ENCODE measurements at regions not wholly inside any gene's neighbourhood (a gene's known extent, or its start where the extent isn't known, plus 50 kb on each side); places are given as distances from the start of the nearest gene placed in this dataset.
"Not testable (repeated sequence)": the region's sequence is repeated elsewhere in the genome, so short reads cannot be mapped to it uniquely, and the experiment has no call there.

DNA sequence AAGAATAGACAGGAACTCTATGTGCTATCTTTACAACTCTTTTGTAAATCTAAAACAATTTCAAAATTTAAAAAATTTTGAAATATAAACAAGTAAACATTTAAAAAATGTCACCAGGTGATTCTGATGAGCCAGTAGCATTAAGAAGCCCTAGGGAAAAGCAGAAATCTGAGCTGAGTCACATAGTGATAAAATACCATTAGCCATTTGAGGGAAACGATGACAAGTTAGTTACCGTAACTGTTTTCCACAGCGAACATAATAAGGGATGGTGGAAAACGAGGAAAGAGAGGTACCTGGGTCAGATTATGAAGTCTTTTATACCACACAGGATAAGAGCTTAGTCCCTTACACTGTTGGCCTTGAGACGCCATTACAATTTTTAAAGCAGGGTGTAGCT, 55.5 kb downstream of the PRR15 start:
- DNase-seq = no peak

DNA sequence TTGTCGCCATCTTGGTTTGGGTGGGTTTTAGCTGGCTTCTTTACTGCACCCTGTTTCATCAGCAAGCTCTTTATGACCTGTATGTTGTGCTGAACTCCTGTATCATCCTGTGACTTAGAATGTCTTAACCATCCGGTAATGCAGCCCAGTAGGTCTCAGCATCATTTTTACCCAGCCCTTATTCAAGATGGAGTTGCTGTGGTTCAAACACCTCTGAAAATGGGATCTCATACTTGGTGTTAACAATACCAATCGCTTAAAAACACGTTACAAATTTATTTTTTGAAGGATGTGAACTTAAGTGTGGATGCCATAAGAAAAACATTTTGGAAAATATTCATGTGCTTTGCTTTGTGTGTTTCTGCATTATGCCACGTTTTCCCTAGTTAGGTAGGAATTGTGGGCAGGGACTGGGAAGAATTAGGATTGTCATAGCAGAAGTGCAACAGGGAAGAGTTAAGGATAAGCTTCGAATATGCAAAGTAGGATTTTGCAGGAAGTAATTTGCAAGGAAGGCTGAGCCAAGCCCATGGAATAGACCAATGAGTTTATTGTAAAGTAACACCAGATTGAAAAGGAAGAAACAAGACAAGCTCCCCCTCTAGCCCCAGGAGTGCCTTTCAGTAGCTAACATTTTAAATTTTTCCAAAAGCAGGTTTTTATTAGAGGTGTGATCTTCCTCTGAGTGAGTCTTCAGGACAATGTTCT, 56.4 kb downstream of the PRR15 start:
- DNase-seq = no peak

GRCh38 chr7:29620556-29620930, 56.9 kb downstream of the PRR15 start:
- no peak for DNase-seq

- DNase-seq = no peak
These were observed 59.0 kb downstream of the PRR15 start for GRCh38 chr7:29622335-29623265.

DNA sequence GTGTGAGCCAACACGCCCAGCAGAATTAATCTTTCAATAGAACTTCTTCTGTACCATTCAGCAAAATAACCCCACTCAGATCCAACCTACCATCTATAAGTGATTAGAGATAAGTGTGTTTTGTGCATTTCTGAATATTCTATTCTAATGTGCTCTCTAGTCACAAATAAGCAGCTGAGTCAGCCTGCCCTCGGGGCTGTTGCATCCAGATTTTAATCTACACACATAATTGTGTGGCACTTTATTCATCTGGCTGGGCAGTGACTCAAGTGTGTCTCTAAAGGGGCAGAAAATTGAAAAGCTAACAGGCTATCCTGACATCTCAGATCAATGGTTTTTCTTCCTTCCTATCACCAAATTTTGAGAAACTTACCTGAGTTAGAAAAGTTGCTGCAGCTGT, 60.3 kb downstream of the PRR15 start:
- DNase-seq = no peak

- DNase-seq = no peak
These were observed 63.1 kb downstream of the PRR15 start for GRCh38 chr7:29626730-29627129.

DNA sequence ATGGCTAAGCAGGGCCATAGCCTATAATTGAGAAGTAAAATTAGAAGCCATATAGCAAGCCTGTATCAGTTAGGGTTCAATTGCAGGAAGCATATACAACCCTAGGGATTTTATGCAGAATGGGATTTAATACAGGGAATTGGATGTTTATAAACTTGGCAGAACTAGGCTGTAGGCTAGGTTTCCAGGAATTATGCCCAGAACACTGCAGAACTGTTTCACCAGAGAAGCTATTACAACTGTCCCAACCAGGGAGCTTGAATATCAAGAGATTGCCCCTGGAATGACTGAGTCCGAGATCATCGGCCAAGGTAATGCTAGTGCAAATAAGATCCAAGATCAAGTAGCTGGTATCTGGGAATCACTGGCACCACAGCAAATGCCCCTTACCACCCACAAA, 64.0 kb downstream of the PRR15 start:
- no peak for DNase-seq

- DNase-seq = no peak
These were observed 65.9 kb downstream of the PRR15 start for GRCh38 chr7:29629507-29629906.

GRCh38 chr7:29635067-29636008, 71.7 kb downstream of the PRR15 start:
- peak; percentile 11 for DNase-seq

DNA sequence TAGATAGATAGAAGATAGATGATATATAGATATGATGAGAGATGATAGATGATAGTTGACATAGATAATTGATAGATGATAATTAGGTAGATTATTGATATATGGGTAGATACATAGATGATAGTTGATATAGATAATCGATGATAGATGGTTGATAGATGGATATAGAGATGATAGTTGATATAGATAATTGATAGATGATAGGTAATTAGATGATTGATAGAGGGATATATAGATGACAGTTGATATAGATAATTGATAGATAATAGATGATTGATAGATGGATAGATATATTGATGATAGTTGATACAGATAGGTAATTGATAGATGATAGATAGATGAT, 72.3 kb downstream of the PRR15 start:
- DNase-seq = no peak

GRCh38 chr7:29637374-29637773, 73.7 kb downstream of the PRR15 start:
- no peak for DNase-seq

DNA sequence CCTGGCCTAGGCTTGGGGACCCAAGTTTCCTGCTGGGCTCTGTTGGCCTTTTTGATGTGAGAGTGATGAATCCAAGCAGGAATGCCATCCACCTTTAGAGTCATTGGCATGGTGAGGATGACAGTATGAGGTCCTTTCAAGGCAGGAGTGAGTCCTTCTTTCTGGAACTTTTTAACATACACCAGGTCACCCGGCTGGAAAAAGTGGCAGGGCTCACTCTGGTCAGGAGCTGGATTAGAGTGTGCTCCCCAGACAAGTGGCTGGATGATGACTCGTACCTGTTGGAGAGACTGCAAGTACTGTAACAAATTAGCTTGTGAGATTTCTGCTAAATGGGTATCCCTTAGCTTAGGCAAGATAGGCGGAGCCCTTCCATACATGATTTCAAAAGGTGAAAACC, 75.2 kb downstream of the PRR15 start:
- not testable (repeated sequence) for DNase-seq

DNA sequence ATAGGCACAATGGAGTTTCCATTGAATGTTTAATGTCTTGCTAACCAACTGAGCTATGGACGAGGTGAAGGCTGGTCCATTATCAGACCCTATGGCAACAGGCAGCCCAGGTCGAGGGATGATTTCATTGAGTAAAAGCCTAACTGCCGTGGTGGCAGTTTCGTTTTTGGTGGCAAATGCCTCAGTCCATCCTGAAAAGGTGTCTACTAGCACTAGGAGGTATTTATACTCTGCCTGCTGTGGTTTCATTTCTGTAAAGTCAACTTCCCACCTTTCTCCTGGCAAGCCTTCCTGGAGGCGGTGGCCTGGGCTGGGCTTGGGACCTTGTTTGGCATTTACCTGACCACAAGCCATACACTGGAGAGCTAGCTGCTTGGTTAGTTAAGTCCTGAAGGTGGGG, 75.8 kb downstream of the PRR15 start:
- DNase-seq = no peak

DNA sequence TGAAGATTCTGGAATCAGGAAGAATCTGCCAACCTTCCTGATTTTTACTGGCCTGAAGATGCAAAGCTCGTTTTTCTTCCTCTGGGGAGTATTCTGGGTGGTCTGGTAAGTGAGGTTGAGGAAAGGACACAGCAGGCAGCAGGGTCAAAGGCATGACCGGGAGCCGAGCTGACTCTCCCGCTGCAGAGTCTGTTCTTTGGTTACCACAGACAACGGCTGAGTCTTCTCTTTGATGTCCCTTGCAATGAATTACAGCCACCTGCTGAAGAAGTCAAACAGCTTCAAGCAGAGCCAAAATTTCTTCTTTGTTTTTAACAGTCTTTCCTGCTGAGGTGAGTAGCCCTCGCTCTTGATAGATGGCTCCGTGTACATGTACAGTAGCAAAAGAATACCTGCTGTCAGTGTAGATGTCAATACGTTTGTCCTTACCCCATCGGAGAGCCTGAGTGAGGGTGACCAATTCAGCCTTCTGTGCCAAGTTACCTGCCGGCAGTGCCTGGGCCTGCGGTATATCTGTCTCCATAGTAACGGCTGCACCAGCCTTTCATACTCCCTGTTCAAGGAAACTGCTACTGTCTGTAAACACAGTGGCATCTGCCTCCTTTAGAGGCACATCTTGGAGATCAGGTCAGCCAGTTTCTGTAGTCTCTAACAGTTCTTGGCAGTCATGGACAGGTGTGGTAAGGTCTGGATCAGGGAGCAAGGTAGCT, 76.4 kb downstream of the PRR15 start:
- DNase-seq = no peak

DNA sequence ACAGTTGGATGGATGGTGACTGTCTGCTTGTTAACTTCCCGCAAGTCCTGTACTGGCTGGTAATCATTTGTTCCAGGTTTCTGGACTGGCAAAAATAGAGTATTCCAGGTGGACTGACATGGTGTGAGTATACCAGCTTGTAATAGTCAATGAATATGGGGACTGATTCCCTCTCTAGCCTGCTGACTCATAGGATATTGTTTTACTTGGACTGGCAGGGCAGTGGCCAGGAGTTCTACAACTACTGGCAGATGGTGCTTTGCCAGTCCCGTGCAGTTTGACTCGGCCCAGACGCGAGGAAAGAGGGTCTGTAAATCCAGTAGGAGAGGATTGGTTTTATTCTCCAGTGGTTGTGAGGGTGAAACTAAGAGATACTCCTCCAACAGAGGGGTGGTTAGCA, 78.0 kb downstream of the PRR15 start:
- no peak for DNase-seq

- DNase-seq = no peak
These were observed 79.0 kb downstream of the PRR15 start for GRCh38 chr7:29642494-29643155.

- not testable (repeated sequence) for DNase-seq
These were observed 82.5 kb downstream of the PRR15 start for GRCh38 chr7:29646116-29646515.

- no peak for DNase-seq
These were observed 83.5 kb downstream of the PRR15 start for GRCh38 chr7:29647020-29647654.

DNA sequence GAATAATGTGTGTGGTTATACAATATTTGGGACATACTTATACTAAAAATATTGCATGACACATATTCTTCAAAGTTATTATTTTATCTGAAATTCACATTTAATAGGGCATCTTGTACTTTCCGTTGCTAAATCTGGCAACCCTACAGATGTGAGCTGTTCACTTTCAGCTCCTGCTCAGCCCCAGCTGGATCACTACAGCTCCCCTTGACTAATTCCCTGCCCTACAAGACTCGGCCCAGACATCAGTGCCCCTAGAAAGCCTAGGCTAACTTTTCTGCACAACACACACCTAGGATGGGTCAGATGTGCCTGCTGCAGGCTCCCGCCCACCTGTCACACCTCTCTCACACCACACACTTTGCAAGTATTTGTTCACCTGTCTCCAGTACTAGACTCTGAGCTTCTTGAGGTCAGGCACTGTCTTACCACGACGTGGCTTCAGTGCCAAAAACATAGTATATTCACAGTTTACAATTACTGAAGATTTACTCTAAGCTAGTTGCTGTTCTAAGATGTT, 84.1 kb downstream of the PRR15 start:
- DNase-seq = not testable (repeated sequence)

- DNase-seq = no peak
These were observed 85.5 kb downstream of the PRR15 start for GRCh38 chr7:29649028-29649716.
